CD4-positive, alpha-beta T cell treated with Interleukin-10 for 1 hour (primary cell): ENCODE measurements at regions not wholly inside any gene's neighbourhood (a gene's known extent, or its start where the extent isn't known, plus 50 kb on each side); places are given as distances from the start of the nearest gene placed in this dataset.

Source experiments
- DNase-seq: peaks from one replicate; pipeline ENCODE4 v3.0.0-alpha.2; 2020

DNA sequence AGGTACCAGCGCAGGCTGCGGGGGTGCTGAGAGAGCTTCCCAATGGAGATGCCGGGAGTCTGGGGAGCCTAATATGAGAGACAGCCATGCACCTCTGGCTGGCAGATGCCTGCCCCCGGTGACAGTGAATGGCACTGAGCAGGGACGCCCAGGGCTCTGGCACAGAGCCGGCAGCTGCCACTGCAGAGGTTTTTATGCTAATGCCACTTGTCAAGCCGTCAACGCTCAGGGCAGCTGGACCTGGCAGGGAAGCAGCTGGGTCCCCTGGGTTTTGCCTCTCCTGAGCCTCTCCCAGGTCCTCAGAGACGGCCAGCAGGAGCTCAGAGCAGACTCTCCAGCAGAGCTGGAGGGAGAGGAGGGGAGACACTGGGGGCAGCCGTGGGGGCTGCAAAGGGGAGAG, 573.6 kb downstream of the BUD13 start:
- DNase-seq: no peak

DNA sequence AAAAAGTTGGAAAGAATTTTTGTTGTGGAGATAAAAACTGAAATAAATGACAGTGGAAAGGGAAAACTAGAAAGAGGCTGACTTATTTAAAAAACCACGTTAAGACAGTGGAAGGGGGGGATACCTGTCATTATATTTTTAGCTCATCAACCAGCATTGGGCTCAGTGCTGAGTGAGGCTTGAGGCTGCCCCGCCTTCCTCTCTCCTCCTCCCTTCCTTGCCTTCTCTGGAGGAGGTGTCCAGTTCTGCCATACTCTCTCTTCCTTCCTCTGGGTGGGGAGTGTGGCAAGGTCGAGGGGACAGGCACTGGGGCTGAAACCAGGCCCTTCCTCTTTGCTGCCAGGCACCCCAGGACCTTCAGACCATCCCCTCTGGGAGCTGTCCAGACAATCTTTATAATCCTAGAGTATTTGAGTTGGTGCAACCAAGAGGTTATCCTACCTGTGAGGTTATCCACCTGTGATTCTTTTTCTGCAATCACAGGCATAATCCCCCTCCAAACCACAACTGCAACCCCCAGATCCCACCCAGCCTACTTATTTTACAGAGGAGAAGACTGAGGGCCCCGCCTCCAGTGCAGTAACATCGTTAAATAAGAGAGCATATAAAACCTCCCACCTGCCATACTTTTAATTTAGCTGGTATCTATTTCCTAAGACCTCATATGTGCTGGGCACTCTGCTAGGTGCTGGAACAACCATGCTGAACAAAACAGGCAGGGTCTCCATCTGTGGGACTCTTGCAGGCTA, 578.5 kb downstream of the BUD13 start:
- DNase-seq: no peak

DNA sequence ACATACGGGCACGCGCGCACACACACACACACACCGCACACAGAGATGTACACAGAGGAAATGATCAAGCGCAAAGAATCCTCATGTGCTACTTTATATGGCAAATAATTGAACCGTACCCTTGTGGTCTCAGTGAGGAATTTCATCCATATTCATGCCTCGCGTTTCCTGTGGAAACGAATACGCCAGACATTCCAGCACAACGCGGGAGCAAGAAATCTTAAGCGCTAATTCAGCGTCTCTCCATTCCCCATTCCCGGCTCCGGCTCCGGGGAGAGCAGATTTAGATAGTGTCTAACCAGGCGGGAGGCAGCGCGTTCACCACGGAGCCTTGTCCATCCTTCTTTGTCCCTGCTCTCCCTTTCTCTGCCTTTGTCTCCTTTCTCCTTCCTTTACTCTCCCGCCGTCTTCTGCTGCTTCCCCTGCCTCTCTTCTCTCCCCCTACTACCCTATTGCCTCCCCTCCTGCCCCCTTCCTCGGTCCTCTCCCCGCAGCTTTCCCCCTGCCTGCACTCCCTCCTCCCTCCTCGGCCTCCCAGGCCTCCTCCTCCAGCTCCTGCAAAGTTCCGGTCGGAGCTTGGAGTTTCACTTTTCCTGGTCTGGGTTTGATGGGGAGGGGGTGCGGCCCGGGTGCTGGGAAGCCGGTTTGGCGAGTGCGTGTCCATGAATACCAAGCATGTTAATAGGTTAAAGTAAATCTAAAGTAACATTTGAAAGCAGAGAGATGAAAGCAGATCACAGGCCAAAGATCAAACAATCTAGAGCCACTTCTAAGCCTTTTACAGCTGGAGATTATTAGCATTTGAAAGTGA, 579.3 kb downstream of the BUD13 start:
- DNase-seq: no peak

DNA sequence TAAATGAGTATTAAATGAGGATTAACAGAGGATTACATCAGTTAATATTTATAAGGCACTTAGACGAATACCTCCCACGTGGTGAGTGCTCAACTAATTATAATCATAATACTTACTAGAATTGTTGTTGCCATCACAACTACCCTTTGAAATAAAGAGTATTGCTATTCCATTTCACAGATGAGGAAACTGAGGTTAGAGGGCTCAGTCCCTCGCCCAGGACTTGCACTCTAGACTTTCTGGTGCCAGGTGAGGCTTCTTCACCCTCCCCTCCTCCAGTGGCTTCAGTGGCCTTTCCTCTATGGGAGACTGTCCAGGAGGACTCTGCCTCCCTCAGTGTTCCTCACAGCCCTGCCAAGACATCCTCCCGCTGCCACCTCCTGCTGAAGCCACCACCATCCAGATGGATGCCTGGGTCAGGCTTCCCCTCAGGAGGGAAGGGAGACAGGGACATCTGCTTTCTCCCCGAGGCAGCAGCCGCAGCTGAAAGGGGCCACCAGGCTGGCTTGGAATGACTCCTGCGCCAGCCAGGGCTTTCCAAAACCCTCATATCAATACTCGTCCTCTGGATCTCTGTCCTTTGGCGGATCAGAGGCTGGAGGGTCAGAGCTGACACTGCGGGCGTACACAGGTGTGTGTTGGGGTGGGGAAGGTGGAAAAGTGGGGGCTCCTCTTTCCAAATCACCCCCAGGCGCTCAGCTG, 580.1 kb downstream of the BUD13 start:
- DNase-seq: no peak

DNA sequence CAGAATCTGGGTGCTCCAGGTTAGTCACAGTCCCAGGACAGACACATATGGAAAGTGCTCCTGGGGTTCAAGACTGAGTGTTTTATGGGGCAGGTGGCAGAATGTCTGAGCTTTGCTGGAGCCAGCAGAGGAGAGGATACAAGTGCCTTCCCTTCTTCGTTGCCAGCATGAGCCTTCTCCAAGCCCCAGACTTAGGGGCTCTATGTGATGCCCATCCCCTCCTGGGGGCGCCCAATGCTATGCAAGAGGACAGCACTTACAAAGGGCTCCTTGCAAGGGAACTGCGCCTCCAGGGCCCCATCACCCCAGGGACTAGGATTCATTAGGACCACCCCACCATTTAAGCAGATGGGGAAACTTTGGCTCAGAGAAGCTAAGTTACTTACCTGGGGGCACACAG, 581.9 kb downstream of the BUD13 start:
- no peak for DNase-seq

DNA sequence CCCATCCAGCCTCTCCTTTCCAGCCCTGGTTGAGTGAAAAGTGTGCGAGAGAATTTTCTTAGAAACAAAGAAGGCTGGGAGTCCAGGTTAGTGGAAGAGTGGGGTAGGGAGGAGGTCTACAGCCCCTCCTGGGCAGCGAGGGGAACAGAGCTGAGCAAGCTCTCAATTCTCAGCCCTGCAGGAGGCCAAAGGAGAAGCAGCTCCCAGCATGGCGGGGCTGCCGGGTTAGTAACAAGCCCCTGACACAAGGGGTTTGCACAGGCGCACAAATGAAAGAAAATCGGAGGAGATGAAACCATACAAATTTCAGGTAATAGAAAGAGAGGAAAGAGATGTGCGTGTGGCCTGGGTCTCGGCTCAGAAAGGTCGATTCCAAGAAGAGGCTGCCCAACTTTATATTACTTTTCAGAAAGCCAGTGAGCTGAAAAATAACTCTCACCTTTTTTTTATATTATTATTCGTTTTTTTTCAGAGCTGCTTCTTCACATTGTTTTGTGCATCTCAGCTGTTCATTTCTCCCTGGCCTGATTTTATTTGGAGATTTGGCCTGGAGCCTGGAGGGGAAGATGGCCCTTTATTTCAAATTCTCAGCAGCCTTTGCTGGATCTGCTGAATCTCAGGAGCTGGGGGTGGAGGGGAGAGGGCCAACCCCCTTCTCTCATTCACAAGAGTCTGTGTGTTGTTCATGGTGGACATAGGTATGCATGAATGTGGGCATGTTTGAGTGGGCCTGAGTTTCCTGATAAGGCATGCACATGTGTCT, 583.2 kb downstream of the BUD13 start:
- no peak for DNase-seq

DNA sequence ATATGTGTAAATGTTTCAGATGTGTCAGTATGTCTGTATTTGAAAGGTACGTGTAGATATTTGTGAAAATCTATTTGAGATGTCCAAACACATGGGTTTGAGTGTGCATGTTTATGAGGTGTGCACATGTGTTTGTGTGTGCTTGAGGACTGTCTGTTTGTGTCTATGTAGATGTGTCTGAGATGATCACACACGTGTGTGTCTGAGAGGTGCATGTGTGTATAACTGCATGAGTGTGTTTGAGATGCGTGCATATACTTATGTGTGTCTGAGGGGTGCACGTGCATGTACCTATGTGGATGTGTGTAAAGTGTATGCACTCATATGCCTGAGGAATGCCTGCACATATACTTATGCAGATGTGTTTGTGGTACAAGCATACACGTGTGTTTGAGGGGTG, 584.4 kb downstream of the BUD13 start:
- DNase-seq: no peak

DNA sequence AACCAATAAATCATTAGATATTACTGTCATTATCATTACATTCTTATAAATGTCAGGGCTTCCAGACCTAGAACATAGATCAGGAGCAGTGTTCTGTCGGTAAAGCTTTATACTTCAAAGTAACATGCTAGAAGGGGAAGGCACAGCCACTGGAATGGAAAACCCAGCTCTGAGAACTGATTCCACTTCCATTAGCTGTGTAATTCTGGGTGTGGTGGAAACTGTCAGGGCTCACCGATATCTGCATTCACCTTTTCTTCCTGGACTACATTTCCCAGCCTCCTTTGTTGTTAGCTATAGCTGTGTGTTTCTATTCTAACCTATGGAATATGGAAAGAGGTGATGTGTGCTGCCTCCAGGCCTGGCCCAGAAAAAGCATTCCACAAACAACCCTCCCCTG, 585.8 kb downstream of the BUD13 start:
- no peak for DNase-seq

DNA sequence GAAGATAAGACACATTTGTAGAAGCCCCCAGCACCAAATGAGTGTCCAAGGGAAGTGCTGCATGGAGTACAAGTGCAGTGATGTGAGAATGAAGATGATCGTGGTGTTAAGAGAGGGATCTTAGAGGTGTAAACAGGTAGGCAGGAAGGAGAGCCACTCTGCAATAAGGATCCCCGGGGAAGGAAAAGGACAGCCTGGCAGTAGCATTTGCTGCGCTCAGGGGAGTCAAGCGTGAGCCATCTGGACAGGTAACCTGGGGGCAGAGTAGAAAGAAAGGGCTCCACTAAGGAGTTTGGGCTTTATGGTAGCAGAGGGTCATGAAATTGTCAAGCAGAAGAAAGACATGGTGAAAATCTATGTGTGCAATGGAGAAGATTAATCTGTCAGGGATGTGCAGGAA, 587.2 kb downstream of the BUD13 start:
- DNase-seq: no peak

DNA sequence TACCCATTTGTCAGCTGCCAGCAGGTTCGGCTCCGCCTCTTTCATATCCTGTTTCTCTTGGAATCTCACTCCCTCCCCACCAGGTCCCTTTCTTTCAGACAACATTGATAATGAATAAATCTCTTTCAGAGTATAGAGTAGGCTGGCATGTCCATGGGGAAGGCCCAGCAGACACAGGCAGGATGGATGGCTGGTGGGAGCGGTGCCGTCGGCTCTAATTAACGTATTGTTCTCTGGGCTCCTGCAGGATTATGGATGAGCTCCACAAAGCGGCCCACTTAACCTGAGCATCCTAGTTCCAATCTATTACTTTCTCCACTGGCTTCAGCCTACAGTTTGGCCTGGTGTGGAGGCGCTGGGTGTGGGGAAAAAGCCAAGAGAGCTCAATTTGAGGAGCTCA, 588.0 kb downstream of the BUD13 start:
- no peak for DNase-seq

DNA sequence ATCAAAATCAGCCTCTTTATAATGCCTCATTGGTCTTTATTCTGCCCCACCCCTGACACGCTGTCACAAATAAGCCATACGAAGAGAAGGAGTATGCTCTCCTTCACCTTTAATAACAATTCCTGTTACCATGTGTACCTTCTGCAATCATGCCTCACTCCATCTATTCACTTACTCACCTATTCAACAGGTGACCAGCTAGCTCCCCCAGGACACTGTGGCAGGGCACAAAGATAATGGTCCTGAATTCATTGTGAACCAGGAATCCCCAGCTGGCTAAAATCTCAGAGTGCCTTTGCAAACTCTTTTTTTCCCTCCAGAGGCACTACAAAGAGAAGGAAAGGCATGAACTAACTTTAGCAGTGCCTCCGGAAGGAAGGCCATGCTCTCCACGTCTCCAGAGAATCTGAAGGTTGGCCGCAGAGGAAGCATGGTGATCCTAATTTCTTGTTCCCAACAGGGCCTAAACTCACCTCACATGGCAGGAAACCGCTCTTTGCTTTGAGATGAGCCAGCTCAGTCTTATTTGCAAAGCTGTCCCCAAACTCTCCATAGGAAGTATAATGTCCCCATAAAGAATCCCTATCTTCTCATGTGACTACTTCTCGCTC, 590.3 kb downstream of the BUD13 start:
- DNase-seq: no peak

DNA sequence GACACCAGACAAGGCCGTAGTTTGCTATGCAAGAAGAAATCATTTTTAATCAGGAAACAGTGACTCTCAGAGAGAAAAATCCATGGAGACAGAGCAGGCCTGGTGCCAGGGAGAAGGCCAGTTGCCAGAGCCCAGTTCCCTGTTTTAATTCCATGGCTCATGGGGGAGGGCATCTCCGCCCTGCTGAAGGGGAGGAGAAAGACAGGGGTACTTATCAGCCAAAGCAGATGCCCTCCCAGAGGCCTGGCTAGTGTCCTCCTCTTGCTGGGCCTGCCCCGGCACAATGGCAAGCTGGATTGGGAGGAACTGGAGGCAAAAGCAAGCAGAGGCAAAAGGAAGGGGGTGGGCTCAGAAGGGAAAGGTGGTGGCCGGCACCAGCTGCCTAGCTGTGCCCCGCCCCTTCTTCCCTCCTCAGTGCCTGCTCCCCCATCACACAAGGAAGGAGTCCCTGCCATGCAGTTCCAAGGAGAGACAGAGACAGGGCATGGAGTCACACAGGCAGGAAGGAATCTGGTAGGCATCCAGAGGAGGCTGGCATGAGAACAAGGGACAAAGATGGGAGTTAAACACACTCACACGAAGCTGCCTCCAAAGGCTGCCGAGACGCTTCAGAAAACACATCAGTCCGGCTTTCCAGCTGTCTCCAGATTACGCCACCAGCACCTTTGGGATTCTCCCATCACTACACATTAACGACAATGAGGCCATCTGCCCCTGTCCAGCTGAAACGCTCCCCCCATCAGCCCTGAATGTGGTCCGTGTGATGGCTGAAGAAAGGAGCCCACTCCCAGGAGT, 591.8 kb downstream of the BUD13 start:
- no peak for DNase-seq

DNA sequence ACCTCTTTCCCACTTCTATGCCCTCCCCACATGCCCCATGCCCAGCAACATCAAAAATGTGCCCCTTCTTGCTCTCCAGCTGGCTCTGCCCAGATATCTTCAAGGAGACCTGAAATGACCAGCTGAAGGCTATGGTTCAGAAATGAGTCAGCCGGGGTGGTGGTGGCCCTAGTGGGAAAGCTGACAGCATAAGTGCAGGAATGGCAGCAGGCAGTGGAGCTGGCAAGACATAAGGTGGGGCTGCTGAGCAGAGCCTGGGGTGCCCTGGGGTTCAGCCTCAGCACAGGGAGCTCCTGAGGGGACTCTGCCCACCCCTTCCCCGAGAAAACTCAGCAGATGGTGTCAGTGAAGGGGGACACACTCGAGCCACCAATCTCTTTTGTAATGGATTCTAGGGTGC, 593.4 kb downstream of the BUD13 start:
- no peak for DNase-seq

DNA sequence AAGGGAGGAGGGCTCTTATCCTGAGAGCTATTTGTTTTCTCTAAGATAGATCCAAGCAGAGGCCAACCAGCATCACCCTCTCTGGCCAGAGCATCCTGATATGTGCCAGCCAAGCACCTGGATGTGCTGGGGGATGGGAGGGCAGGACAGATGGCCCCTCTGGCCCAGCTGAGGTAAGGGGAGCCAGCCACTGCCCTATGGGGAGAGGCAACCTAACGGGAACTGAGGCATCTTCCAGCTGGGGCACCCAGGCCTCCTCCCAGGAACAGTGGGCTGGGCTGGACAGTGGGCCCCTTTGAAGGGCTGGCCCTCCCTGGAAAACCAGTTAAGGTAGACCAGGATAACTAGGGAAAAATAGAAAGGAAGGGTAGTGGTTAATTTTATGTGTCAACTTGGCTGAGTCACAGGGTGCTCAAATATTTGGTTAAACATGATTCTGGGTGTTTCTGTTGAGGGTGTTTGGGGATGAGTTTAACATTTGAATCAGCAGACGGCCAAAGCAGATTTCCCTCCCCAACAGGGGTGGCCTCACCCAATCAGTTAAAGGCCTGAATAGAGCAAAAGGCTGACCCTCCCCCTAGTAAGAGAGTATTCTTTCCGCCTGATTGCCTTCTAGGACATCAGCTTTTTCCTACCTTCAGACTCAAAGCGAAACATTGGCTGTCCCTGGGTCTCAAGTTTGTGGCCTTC, 595.1 kb downstream of the BUD13 start:
- DNase-seq: no peak

DNA sequence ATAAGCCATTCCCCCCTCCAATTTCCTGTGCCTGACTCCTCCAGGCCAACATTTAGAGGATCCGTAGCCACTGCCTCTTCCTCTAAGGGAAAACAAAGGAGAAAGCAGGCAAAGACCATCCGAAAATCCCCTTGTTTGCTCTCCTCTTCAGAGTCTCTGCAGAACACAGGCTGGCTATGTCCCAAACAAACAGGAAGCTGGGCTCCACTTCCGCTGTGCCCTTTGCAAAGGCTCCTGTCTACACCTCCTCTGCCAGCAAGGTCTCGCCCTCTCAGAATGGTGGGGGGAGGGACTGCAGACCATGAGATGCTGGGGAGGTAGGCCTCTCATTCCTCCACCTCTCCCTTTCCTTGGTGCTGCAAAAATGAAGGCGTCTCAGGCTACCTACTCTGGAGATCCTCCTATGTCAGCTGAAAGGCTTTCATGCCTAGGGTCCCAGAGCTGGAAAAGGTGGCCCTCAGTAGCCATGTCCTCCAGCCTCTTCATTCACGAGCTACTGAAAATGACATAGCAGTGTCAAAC, 596.2 kb downstream of the BUD13 start:
- no peak for DNase-seq

DNA sequence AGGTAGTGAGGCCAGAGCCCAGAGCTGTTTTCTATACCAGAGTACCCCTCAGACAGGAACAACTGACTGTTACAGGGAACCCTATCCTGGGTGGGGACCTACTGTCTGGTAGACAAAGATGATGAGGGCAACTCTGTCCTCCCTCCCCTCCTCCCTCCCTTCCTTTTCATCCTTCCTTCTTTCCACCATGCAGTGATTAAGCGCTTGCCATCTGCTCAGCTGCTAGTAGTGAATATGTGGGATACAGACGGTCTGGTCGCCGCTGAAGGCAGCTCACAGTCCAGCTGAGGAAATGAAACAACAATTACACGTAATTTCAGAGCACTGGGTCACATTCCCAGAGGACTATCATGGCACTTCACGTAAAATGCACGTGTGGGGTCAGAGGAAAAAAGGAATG, 597.1 kb downstream of the BUD13 start:
- DNase-seq: no peak

DNA sequence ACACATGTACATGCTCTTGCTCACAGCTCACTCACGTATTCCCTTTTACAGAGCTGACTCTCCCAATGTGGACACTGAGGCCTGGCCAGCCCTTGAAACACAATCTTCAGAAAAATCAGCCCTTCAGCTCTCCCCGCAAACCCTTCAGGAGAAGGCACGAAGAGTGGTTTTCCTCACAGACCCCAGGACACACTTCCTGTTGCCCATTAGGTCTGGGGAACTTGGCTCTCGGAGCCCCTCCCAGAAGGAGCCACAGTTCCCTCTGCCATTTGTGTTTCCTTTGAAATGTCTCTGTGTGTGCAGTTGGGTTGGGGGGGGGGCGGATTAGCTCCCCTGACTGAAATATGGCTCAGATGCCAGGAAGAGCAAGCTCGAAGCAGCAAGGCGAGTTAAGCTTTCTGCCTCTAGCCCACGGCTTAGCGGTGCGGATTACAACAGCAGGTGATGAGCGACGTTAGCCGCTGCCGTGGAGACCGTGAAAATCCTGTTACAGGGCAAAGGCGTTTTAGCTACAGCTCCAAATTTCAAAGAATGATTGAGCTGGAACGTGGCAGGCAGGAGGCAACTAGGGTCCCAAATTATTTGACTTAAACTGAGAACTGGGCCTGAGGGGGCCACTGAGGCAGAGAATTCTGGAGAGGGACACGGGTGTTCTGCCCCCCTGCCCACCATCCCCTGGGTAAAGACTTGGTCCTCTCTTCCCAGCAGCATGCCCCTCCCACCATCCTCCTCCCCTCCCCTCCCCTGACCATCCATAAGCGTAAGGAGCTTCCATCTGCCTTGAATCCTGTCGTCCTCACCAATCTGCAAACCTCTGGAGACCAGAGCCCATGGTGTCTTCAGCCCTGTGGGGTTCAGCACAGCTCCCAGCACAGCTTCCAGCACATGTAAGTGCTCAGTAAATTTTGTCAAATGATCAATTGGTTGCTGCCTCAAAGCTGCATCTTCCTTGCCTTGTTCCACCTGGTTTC, 598.6 kb downstream of the BUD13 start:
- DNase-seq: no peak

DNA sequence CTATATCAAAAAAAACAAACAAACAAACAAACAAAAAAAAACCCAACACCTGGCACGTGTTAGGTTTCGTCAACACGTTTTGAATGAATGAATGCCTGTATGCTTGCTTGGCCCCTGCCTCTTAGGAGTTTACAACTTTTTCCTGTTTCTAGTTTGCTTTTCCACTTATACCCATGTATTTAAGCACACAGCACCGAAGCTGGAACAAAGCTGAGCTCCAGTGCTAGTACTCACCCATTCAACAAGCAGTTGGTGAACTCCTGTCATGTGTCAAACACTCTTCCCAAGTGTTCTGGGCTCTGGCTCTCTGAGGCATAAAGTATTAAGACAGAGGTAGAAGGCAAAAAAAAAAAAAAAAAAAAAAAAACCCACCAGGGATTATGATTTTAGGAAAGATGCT, 599.3 kb downstream of the BUD13 start:
- DNase-seq: no peak

DNA sequence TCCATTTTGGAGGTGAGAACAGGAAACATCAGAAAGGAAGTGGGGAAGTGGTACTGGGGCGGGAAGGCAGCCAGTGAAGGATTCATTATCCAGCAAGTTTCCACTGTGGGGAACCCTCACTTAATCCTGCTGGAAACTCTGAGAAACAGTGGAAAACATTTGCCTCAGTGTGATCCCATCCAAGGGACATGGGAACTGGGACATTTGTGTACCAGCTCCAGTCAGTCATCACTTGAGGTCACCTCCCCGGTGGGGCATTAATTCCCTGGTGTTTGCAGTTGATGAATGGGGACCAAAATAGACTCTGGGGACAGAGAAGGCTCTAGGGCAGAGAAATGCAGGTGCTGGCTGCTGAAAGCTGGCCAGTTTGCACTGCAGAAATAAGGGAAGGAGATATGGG, 599.9 kb downstream of the BUD13 start:
- DNase-seq: no peak

DNA sequence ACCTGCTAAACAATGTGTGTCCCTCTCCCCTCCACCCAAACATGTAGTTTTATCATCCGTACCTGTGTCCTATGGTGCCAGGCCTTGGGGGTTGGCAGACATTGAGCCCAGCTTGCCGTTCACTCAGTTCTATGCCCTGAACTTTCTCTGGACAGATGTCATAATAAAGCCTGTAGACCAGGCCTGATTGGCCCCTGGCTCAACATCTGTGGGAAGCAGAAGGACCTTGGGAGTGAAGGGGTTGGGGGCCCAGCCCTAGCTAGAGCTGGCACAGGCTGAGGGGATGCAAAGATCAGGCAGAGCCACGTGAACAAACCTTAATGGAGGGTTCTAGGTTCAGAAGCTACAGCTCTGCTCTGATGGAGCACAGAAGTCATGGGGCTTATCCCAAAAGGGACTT, 600.6 kb downstream of the BUD13 start:
- DNase-seq: no peak
